GM12878 (cell line): ENCODE measurements at regions not wholly inside any gene's neighbourhood (a gene's known extent, or its start where the extent isn't known, plus 50 kb on each side); places are given as distances from the start of the nearest gene placed in this dataset.

Experiments
- EGR1 ChIP-seq, 2 experiments: IDR thresholded peaks; 1 replicate in 1 of 2; 2 replicates in 1 of 2; pipeline ENCODE4 v1.6.1; 2011 to 2012; ENCODE audit warnings: low read depth in 2 of 2, low read length in 2 of 2, borderline replicate concordance in 1 of 2, mild to moderate bottlenecking in 1 of 2, moderate library complexity in 1 of 2
- FOXK2 ChIP-seq: fragments of 450-650 bp; IDR thresholded peaks from 2 replicates; pipeline ENCODE4 v1.6.1; 2017; ENCODE audit warnings: mild to moderate bottlenecking, moderate library complexity
- MXI1 ChIP-seq: fragments of 150-350 bp; IDR thresholded peaks from 2 replicates; pipeline ENCODE4 v1.6.1; 2011; ENCODE audit warnings: low read depth, mild to moderate bottlenecking, inconsistent platforms, low read length, improper control_type of control experiment
- PAX8 ChIP-seq: fragments of 450-650 bp; IDR thresholded peaks from 2 replicates; pipeline ENCODE4 v1.6.1; 2017; ENCODE audit warnings: mild to moderate bottlenecking, moderate library complexity
- POLR2A ChIP-seq: IDR thresholded peaks from 2 replicates; pipeline ENCODE4 v1.6.1; 2011; ENCODE audit warnings: low read depth, mild to moderate bottlenecking, low read length
- SMC3 ChIP-seq: IDR thresholded peaks from 2 replicates; pipeline ENCODE4 v1.6.1; 2011; ENCODE audit warnings: low read length, improper control_type of control experiment, borderline replicate concordance
- TF ChIP-seq, protein P1 (sequence below), 3 experiments: IDR thresholded peaks in 2 of 3; conservative IDR thresholded peaks in 1 of 3; 2 replicates each; pipeline ENCODE4 v1.5.1; 2011; ENCODE audit warnings: low read depth in 3 of 3, low read length in 3 of 3, mild to moderate bottlenecking in 3 of 3, control low read depth in 2 of 3, moderate library complexity in 2 of 3, inconsistent platforms in 1 of 3, mixed read lengths in 1 of 3; ENCODE audit not compliant: control insufficient read depth in 2 of 3, insufficient read depth in 1 of 3; ENCODE audit errors: extremely low read depth in 1 of 3
- TF ChIP-seq, protein P2 (sequence below): IDR thresholded peaks from 2 replicates; pipeline ENCODE4 v1.6.1; 2012; ENCODE audit warnings: low read depth, low read length, improper control_type of control experiment

DNA sequence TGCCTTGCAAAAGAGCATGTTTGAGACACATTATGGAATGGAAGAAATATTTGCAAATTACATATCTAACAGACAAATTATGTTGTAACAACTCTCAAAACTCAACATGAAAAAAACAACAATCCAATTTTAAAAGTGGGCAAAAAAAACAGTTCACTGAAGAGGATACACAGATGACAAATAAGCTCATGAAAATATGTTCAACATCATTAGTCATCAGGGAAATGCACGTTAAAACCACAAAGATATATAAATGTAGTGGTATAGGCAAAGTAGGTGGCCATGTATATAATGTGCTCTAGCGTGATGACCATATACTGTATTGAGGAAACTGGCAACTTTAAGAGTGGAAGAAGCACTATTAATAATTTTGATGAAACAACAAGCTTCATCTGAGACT lies 220.1 kb downstream of the IRS1 start:
- TF ChIP-seq, protein P1, sequence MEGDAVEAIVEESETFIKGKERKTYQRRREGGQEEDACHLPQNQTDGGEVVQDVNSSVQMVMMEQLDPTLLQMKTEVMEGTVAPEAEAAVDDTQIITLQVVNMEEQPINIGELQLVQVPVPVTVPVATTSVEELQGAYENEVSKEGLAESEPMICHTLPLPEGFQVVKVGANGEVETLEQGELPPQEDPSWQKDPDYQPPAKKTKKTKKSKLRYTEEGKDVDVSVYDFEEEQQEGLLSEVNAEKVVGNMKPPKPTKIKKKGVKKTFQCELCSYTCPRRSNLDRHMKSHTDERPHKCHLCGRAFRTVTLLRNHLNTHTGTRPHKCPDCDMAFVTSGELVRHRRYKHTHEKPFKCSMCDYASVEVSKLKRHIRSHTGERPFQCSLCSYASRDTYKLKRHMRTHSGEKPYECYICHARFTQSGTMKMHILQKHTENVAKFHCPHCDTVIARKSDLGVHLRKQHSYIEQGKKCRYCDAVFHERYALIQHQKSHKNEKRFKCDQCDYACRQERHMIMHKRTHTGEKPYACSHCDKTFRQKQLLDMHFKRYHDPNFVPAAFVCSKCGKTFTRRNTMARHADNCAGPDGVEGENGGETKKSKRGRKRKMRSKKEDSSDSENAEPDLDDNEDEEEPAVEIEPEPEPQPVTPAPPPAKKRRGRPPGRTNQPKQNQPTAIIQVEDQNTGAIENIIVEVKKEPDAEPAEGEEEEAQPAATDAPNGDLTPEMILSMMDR (IDR thresholded peaks at IDR 0.05 in 2 of 3, conservative IDR thresholded peaks at IDR 0.05 in 1 of 3; ENCODE audit: control insufficient read depth in 2 of 3, extremely low read depth in 1 of 3, insufficient read depth in 1 of 3, low read depth in 3 of 3, low read length in 3 of 3) = no peak
- TF ChIP-seq, protein P2, sequence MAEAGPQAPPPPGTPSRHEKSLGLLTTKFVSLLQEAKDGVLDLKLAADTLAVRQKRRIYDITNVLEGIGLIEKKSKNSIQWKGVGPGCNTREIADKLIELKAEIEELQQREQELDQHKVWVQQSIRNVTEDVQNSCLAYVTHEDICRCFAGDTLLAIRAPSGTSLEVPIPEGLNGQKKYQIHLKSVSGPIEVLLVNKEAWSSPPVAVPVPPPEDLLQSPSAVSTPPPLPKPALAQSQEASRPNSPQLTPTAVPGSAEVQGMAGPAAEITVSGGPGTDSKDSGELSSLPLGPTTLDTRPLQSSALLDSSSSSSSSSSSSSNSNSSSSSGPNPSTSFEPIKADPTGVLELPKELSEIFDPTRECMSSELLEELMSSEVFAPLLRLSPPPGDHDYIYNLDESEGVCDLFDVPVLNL = no peak
- TF ChIP-seq SMC3 (no peak), EGR1 (IDR thresholded peaks at IDR 0.05; ENCODE audit: borderline replicate concordance in 1 of 2, low read depth in 2 of 2, low read length in 2 of 2) (no peak), POLR2A (no peak), MXI1 (no peak), FOXK2 (no peak), PAX8 (no peak)
